ENCODE measurements at regions not wholly inside any gene's neighbourhood (a gene's known extent, or its start where the extent isn't known, plus 50 kb on each side); places are given as distances from the start of the nearest gene placed in this dataset.

DNA sequence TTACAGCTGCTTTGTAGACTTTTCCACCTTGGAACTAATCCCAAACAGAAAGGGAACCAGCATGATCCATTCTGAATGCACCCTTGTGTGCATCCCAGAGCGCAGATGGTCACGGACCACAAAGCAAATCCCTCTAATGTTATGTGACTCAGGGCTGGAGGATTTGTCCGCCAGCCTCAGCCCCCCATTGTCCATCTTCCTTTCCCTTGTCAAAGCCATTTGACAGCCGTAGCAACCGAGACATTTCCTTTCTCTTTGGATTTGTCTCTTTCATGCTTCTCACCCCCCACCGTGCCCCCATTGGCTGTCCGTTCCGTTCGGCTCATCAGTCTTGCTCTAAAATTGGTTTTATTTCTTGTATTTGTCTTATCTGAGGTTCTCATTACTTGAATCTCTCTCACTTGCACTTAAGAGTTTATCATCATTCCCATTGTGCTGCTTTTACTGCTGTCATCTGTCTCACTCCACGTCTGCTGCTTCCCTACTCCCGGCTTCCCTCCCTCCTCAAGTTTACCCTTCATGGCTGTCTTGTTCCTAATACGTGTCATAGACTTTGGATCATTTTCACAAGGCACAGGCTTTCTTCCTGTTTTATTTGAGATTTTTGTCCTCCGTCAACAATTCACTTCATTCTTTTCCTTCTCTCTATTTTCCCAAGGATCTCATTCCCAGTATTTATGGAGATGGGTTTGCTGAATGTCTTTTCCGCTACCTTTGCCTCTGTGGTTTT is 163.4 kb upstream of the ERCC4 start:
- RAD21 ChIA-PET (ENCODE audit: unreplicated experiment): no interaction called here
- no TSS peak for BruUV-seq (replicated peaks)
- intact Hi-C loops (cut with micrococcal nuclease; ENCODE audit: unreplicated experiment) (no loop called here), in situ Hi-C loops (cut with MboI) (no loop called here)
- Histone ChIP-seq H3K27me3 (replicated peaks in 1 of 2; ENCODE audit: control insufficient read depth in 2 of 2, insufficient read depth in 2 of 2, low read length in 1 of 2) (no peaks in the 10 kb centered on the region), H3K4me3 (no peak overlapping the region), H2AFZ (ENCODE audit: control insufficient read depth, low read depth, low read length) (no peak overlapping the region), H3K27ac (ENCODE audit: control insufficient read depth, insufficient read depth) (no peak overlapping the region), H4K20me1 (ENCODE audit: control insufficient read depth, insufficient read depth) (no peaks in the 10 kb centered on the region), H3K4me1 (ENCODE audit: control insufficient read depth, insufficient read depth, low read length) (no peaks in the 10 kb centered on the region), H3K4me2 (ENCODE audit: control insufficient read depth, insufficient read depth) (no peak overlapping the region), H3K9me3 (replicated peaks; ENCODE audit: control insufficient read depth, insufficient read depth, low read length) (no peaks in the 10 kb centered on the region), H3K36me3 (ENCODE audit: control insufficient read depth in 2 of 2, insufficient read depth in 2 of 2, low read length in 1 of 2) (no peaks in the 10 kb centered on the region), H3K9ac (ENCODE audit: control insufficient read depth, insufficient read depth, low read length) (no peak overlapping the region), H3K79me2 (ENCODE audit: control insufficient read depth, insufficient read depth, low read length) (no peaks in the 10 kb centered on the region)
- DNase-seq (ENCODE audit: low read depth, low spot score): no peak
- 34% methylated on average over 14 of the region's 14 CpGs for WGBS (ENCODE audit: insufficient coverage, insufficient replicate concordance, low lambda C conversion rate, missing lambda C conversion rate)
- ATAC-seq: no peak
- SMC1A ChIA-PET (ENCODE audit: uncharacterized antibody, unreplicated experiment): no interaction called here
- POLR2A ChIA-PET: no interaction called here
- no peak for FAIRE-seq
- CTCF ChIA-PET: no interaction called here
- TF ChIP-seq NFYB (IDR thresholded peaks at IDR 0.05; ENCODE audit: insufficient read depth, low read depth, low read length): no peak
- no peak for TF ChIP-seq TARDBP (IDR thresholded peaks at IDR 0.05; ENCODE audit: borderline replicate concordance)
- no peak for TF ChIP-seq BRCA1 (IDR thresholded peaks at IDR 0.05; ENCODE audit: low read depth, low read length)
- TF ChIP-seq BCL11A (IDR thresholded peaks at IDR 0.05; ENCODE audit: low read depth, low read length): no peak
- TF ChIP-seq NR2C1 (IDR thresholded peaks at IDR 0.05): no peak
- no peak for TF ChIP-seq MTA3 (IDR thresholded peaks at IDR 0.05; ENCODE audit: borderline replicate concordance, low read length)
- TF ChIP-seq, protein P1, sequence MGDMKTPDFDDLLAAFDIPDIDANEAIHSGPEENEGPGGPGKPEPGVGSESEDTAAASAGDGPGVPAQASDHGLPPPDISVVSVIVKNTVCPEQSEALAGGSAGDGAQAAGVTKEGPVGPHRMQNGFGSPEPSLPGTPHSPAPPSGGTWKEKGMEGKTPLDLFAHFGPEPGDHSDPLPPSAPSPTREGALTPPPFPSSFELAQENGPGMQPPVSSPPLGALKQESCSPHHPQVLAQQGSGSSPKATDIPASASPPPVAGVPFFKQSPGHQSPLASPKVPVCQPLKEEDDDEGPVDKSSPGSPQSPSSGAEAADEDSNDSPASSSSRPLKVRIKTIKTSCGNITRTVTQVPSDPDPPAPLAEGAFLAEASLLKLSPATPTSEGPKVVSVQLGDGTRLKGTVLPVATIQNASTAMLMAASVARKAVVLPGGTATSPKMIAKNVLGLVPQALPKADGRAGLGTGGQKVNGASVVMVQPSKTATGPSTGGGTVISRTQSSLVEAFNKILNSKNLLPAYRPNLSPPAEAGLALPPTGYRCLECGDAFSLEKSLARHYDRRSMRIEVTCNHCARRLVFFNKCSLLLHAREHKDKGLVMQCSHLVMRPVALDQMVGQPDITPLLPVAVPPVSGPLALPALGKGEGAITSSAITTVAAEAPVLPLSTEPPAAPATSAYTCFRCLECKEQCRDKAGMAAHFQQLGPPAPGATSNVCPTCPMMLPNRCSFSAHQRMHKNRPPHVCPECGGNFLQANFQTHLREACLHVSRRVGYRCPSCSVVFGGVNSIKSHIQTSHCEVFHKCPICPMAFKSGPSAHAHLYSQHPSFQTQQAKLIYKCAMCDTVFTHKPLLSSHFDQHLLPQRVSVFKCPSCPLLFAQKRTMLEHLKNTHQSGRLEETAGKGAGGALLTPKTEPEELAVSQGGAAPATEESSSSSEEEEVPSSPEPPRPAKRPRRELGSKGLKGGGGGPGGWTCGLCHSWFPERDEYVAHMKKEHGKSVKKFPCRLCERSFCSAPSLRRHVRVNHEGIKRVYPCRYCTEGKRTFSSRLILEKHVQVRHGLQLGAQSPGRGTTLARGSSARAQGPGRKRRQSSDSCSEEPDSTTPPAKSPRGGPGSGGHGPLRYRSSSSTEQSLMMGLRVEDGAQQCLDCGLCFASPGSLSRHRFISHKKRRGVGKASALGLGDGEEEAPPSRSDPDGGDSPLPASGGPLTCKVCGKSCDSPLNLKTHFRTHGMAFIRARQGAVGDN (IDR thresholded peaks at IDR 0.05): no peak
- no peak for TF ChIP-seq NRF1 (conservative IDR thresholded peaks at IDR 0.05; ENCODE audit: low read depth, low read length)
- no peak for TF ChIP-seq MEF2A (IDR thresholded peaks at IDR 0.05; ENCODE audit: insufficient read depth, low read depth, low read length)
- TF ChIP-seq, protein P2, sequence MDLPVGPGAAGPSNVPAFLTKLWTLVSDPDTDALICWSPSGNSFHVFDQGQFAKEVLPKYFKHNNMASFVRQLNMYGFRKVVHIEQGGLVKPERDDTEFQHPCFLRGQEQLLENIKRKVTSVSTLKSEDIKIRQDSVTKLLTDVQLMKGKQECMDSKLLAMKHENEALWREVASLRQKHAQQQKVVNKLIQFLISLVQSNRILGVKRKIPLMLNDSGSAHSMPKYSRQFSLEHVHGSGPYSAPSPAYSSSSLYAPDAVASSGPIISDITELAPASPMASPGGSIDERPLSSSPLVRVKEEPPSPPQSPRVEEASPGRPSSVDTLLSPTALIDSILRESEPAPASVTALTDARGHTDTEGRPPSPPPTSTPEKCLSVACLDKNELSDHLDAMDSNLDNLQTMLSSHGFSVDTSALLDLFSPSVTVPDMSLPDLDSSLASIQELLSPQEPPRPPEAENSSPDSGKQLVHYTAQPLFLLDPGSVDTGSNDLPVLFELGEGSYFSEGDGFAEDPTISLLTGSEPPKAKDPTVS (IDR thresholded peaks at IDR 0.05; ENCODE audit: low read depth, low read length): no peak
- TF ChIP-seq MTA2 (IDR thresholded peaks at IDR 0.05; ENCODE audit: low read depth): no peak
- no peak for TF ChIP-seq DPF2 (IDR thresholded peaks at IDR 0.05)
- TF ChIP-seq HDGF (IDR thresholded peaks at IDR 0.05): no peak
- TF ChIP-seq, protein P3, sequence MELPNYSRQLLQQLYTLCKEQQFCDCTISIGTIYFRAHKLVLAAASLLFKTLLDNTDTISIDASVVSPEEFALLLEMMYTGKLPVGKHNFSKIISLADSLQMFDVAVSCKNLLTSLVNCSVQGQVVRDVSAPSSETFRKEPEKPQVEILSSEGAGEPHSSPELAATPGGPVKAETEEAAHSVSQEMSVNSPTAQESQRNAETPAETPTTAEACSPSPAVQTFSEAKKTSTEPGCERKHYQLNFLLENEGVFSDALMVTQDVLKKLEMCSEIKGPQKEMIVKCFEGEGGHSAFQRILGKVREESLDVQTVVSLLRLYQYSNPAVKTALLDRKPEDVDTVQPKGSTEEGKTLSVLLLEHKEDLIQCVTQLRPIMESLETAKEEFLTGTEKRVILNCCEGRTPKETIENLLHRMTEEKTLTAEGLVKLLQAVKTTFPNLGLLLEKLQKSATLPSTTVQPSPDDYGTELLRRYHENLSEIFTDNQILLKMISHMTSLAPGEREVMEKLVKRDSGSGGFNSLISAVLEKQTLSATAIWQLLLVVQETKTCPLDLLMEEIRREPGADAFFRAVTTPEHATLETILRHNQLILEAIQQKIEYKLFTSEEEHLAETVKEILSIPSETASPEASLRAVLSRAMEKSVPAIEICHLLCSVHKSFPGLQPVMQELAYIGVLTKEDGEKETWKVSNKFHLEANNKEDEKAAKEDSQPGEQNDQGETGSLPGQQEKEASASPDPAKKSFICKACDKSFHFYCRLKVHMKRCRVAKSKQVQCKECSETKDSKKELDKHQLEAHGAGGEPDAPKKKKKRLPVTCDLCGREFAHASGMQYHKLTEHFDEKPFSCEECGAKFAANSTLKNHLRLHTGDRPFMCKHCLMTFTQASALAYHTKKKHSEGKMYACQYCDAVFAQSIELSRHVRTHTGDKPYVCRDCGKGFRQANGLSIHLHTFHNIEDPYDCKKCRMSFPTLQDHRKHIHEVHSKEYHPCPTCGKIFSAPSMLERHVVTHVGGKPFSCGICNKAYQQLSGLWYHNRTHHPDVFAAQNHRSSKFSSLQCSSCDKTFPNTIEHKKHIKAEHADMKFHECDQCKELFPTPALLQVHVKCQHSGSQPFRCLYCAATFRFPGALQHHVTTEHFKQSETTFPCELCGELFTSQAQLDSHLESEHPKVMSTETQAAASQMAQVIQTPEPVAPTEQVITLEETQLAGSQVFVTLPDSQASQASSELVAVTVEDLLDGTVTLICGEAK (IDR thresholded peaks at IDR 0.05; ENCODE audit: borderline replicate concordance): no peak
- no peak for TF ChIP-seq ESRRA (IDR thresholded peaks at IDR 0.05; ENCODE audit: low read length)
- no peak for TF ChIP-seq ZNF274 (IDR thresholded peaks at IDR 0.05; ENCODE audit: insufficient read depth, insufficient read length)
- no peak for TF ChIP-seq STAT1 (conservative IDR thresholded peaks at IDR 0.05)
